K562 (cell line): ENCODE measurements at regions not wholly inside any gene's neighbourhood (a gene's known extent, or its start where the extent isn't known, plus 50 kb on each side); places are given as distances from the start of the nearest gene placed in this dataset.

Experiments used
- ATAC-seq: fragments of 200-7000 bp; cut with Tn5 transposase; 3 replicates; pipeline ENCODE4 v1.9.1; 2020; ENCODE audit warnings: moderate library complexity
- BruUV-seq: library from RNA; stranded (reverse); fragments of 400-500 nt; replicated peaks from 2 replicates; lab custom pipeline; 2021; lab: Mats Ljungman, UMichigan
- CTCF ChIA-PET: fragments of 300-600 bp; formaldehyde crosslinking; extraction: SDS; loops from one replicate; lab custom pipeline; 2021; ENCODE audit warnings: low intra/inter-chr PET ratio; lab: Yijun Ruan, JAX
- POLR2A ChIA-PET: fragments of 300-600, 350-650 bp; sonication (Branson Sonifier 250); formaldehyde crosslinking; extraction: SDS; loops from one replicate; lab custom pipeline; 2021; ENCODE audit warnings: antibody characterized with exemption, inconsistent platforms; lab: Yijun Ruan, JAX
- DNase-seq, 4 experiments: peaks; one replicate each; pipeline versions ENCODE4 v3.0.0 to v3.0.0-alpha.2; 2011 to 2018; ENCODE audit warnings: low spot score in 3 of 4, mixed read lengths in 3 of 4; ENCODE audit errors: extremely low read depth in 1 of 4
- FAIRE-seq: peaks from 2 replicates; lab custom pipeline; 2011; peaks lifted over from hg19 to GRCh38; lab: Jason Lieb, UNC
- H2AFZ ChIP-seq: 2 replicates; pipeline ENCODE4 v1.6.0; 2011; ENCODE audit warnings: low read depth, low read length, control low read depth, inconsistent platforms
- H3K27ac ChIP-seq: fragments of 200-600 bp; 3 replicates; pipeline ENCODE4 v1.8.0; 2011; ENCODE audit warnings: low read depth, mild to moderate bottlenecking, control low read depth, inconsistent platforms, low read length, moderate library complexity, mixed read lengths; ENCODE audit errors: extremely low read depth
- H3K27me3 ChIP-seq, 2 experiments: fragments of 300-600 bp in 1 of 2; 2 replicates in 1 of 2; 3 replicates in 1 of 2; pipeline versions ENCODE4 v1.6.0 to v1.8.0; 2011; ENCODE audit warnings: inconsistent platforms in 2 of 2, low read length in 2 of 2, mild to moderate bottlenecking in 1 of 2, mixed read lengths in 1 of 2, moderate library complexity in 1 of 2; ENCODE audit not compliant: control insufficient read depth in 2 of 2, insufficient read depth in 2 of 2
- H3K36me3 ChIP-seq: fragments of 300-600 bp; 3 replicates; pipeline ENCODE4 v1.8.0; 2011; ENCODE audit warnings: mild to moderate bottlenecking, low read length, inconsistent platforms; ENCODE audit not compliant: control insufficient read depth, insufficient read depth
- H3K4me1 ChIP-seq, 2 experiments: fragments of 200-600 bp in 1 of 2; replicated peaks in 1 of 2; 2 replicates in 1 of 2; 3 replicates in 1 of 2; pipeline versions ENCODE4 v1.5.1 to v1.8.0; 2011; ENCODE audit warnings: inconsistent platforms in 2 of 2, low read length in 2 of 2, mild to moderate bottlenecking in 1 of 2, mixed read lengths in 1 of 2, moderate library complexity in 1 of 2; ENCODE audit not compliant: control insufficient read depth in 2 of 2, insufficient read depth in 2 of 2
- H3K4me2 ChIP-seq: 2 replicates; pipeline ENCODE4 v1.6.1; 2011; ENCODE audit warnings: low read length, control low read depth, inconsistent platforms, mixed read lengths; ENCODE audit not compliant: insufficient read depth
- H3K4me3 ChIP-seq: fragments of 200-600 bp; sonication (generic), shearing (Covaris generic); 2 replicates; pipeline ENCODE4 v1.5.1; 2016; ENCODE audit warnings: control low read depth, inconsistent platforms
- H3K79me2 ChIP-seq: fragments of 200-600 bp; 3 replicates; pipeline ENCODE4 v1.8.0; 2011; ENCODE audit warnings: low read length, inconsistent platforms; ENCODE audit not compliant: control insufficient read depth, insufficient read depth
- H3K9ac ChIP-seq, 2 experiments: 2 replicates each; pipeline versions ENCODE4 v1.6.0 to v1.6.1; 2011; ENCODE audit warnings: low read depth in 2 of 2, low read length in 2 of 2, control low read depth in 1 of 2, inconsistent platforms in 1 of 2, mild to moderate bottlenecking in 1 of 2, mixed read lengths in 1 of 2; ENCODE audit not compliant: insufficient read depth in 1 of 2
- H3K9me1 ChIP-seq: one replicate; pipeline ENCODE4 v1.6.0; 2011; ENCODE audit warnings: inconsistent platforms, mild to moderate bottlenecking, low read length, moderate library complexity; ENCODE audit not compliant: control insufficient read depth, insufficient read depth
- H3K9me3 ChIP-seq: replicated peaks from 2 replicates; pipeline ENCODE4 v1.5.1; 2011; ENCODE audit warnings: low read depth, low read length, inconsistent platforms; ENCODE audit not compliant: control insufficient read depth, insufficient read depth
- H4K20me1 ChIP-seq: replicated peaks from 2 replicates; pipeline ENCODE4 v1.6.1; 2011; ENCODE audit warnings: low read length, inconsistent platforms, mixed read lengths; ENCODE audit not compliant: control insufficient read depth, insufficient read depth
- HDAC2 ChIP-seq: fragments of 450-650 bp; IDR thresholded peaks from 2 replicates; pipeline ENCODE4 v1.6.1; 2016; ENCODE audit warnings: mild to moderate bottlenecking
- HINFP ChIP-seq: fragments of 450-650 bp; conservative IDR thresholded peaks from 2 replicates; pipeline ENCODE4 v1.6.1; 2016; ENCODE audit warnings: missing genetic modification characterization, low read depth, mild to moderate bottlenecking, control low read depth, missing compliant biosample characterization
- RFX1 ChIP-seq: fragments of 450-650 bp; IDR thresholded peaks from 2 replicates; pipeline ENCODE4 v1.6.1; 2016; ENCODE audit warnings: mild to moderate bottlenecking, moderate library complexity
- SOX6 ChIP-seq: fragments of 450-650 bp; IDR thresholded peaks from 2 replicates; pipeline ENCODE4 v1.6.1; 2014; ENCODE audit warnings: mild to moderate bottlenecking
- SREBF2 ChIP-seq: sonication (generic); formaldehyde crosslinking; IDR thresholded peaks from 2 replicates; pipeline ENCODE4 v1.4.0; 2020; ENCODE audit warnings: mild to moderate bottlenecking, missing genetic modification reagents
- ZNF609 ChIP-seq: sonication (generic); formaldehyde crosslinking; IDR thresholded peaks from 2 replicates; pipeline ENCODE4 v1.8.1; 2023; ENCODE audit warnings: missing genetic modification reagents, mild to moderate bottlenecking, borderline replicate concordance
- WGBS: fragments of 100-300 bp; shearing (Covaris generic); methylation state at CpG from one replicate; pipeline ENCODE4 v1.1.6; 2016; ENCODE audit warnings: low coverage, mixed read lengths; ENCODE audit not compliant: insufficient coverage; ENCODE audit errors: missing lambda C conversion rate; 5-methylcytosine and 5-hydroxymethylcytosine counted together
- in situ Hi-C: fragments of 300-500 bp; cut with MboI; formaldehyde crosslinking; loops from 4 replicates; pipeline ENCODE4 v1.15.0; 2018; ENCODE audit warnings: inconsistent platforms, mixed read lengths
- intact Hi-C: fragments of 100-400 bp; cut with micrococcal nuclease; formaldehyde crosslinking; loops from 2 replicates; pipeline ENCODE4 v1.14.2; 2022
- TF ChIP-seq, protein P1 (sequence below): fragments of 450-650 bp; formaldehyde crosslinking; conservative IDR thresholded peaks from 2 replicates; pipeline ENCODE4 v1.4.0; 2022; ENCODE audit warnings: mild to moderate bottlenecking, missing genetic modification characterization

DNA sequence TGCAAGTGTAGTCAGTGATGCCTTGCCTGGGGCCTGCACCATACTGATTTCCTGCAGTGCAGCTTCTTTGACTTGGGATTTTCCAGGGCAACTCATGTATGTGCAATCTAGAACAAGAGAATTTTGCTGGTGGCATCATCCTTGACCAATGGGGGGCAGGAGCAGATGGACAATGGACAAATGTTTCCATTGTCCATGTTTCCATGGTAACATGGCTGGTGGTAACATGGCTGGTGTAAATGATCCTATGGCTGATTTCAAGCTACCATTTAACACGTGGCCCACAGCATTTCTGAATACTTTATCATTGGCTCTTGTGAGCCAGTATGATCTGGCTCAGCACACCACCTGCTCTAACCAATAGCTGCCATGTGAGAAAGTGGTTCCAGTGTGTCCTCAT is 130.1 kb upstream of the OSMR start:
- Histone ChIP-seq H3K36me3 (no peaks in the 10 kb centered on the region), H3K4me2 (no peak overlapping the region), H3K27ac (no peak overlapping the region), H3K4me3 (no peak overlapping the region), H3K9me1 (no peaks in the 10 kb centered on the region), H4K20me1 (no peaks in the 10 kb centered on the region), H3K27me3 (peaks cover 3 to 10% of the 10 kb centered on the region in 2 experiments; a peak in 1 of 5 replicates), H3K9me3 (no peaks in the 10 kb centered on the region), H3K4me1 (no peaks in the 10 kb centered on the region)
- CTCF ChIA-PET: no interaction called here
- intact Hi-C loops: no loop called here
- DNase-seq: peak in 2 of 4 experiments; percentile 6 to 13
- TF ChIP-seq SOX6 (peak; percentile 74), RFX1 (peak; percentile 91)
- TF ChIP-seq, protein P1, sequence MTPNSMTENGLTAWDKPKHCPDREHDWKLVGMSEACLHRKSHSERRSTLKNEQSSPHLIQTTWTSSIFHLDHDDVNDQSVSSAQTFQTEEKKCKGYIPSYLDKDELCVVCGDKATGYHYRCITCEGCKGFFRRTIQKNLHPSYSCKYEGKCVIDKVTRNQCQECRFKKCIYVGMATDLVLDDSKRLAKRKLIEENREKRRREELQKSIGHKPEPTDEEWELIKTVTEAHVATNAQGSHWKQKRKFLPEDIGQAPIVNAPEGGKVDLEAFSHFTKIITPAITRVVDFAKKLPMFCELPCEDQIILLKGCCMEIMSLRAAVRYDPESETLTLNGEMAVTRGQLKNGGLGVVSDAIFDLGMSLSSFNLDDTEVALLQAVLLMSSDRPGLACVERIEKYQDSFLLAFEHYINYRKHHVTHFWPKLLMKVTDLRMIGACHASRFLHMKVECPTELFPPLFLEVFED (CRISPR knock-in tag): no peak
- TF ChIP-seq, all 486 proteins: peak for 2
- Histone ChIP-seq H3K9ac (no peak overlapping the region), H3K79me2 (no peaks in the 10 kb centered on the region), H2AFZ (no peak overlapping the region)
- WGBS: 0% methylated on average over 1 of the region's 1 CpG
- POLR2A ChIA-PET: interaction anchor here (0.8 kb wide), 1 partner anchor 9 kb away, joined by 5 read pairs; no protein-coding TSS in a partner anchor
- in situ Hi-C loops: no loop called here
- FAIRE-seq (no peak), ATAC-seq (no peak)
- no TSS peak for BruUV-seq

DNA sequence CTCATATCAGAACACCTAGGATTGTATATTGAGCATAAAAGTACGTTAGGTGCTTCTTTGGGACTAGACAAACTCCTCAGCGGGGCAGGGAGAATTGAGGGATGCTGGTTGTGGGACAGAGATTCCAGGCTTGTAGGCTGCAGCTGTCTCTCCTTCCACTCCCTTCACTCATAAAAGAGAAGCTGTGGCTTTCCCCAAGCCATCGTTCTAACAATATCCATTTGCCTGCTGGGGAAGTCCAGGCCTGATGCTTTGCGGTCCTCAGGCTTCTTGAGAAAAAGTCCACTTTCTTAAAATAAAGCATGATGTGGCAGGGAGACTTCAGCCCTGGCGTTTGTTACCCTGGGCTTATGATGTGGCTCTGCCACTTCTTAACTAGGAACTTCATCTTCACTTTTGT is 129.3 kb upstream of the OSMR start:
- POLR2A ChIA-PET: no interaction called here
- no peak for TF ChIP-seq HINFP (tag)
- TF ChIP-seq HDAC2: no peak
- TF ChIP-seq SREBF2: no peak
- no peak for TF ChIP-seq ZNF609 (CRISPR knock-in tag)

More for the DNA sequence above, 129.3 kb upstream of the OSMR start:
- DNase-seq: no peak
- Histone ChIP-seq H2AFZ (no peak overlapping the region), H3K36me3 (no peaks in the 10 kb centered on the region), H3K4me3 (no peak overlapping the region), H3K27ac (no peak overlapping the region), H3K9me3 (no peaks in the 10 kb centered on the region), H3K79me2 (no peaks in the 10 kb centered on the region), H3K27me3 (peaks cover 0 to 8% of the 10 kb centered on the region in 2 experiments; a peak in 2 of 5 replicates), H3K4me2 (no peak overlapping the region), H3K4me1 (no peaks in the 10 kb centered on the region), H3K9ac (no peak overlapping the region), H4K20me1 (no peaks in the 10 kb centered on the region), H3K9me1 (no peaks in the 10 kb centered on the region)
- 0% methylated on average over 5 of the region's 5 CpGs for WGBS
- no peak for ATAC-seq
- intact Hi-C loops (no loop called here), in situ Hi-C loops (no loop called here)
- no TSS peak for BruUV-seq
- no peak for FAIRE-seq
- CTCF ChIA-PET: no interaction called here
